PC-9 (cell line): ENCODE measurements at regions not wholly inside any gene's neighbourhood (a gene's known extent, or its start where the extent isn't known, plus 50 kb on each side); places are given as distances from the start of the nearest gene placed in this dataset.

Experiments
- EZH2 ChIP-seq: fragments of 200-600 bp; sonication (generic); IDR thresholded peaks from 2 replicates; pipeline ENCODE4 v1.8.0; 2017; ENCODE audit warnings: antibody characterized with exemption, low read depth
- TF ChIP-seq, protein P1 (sequence below): fragments of 200-600 bp; sonication (generic); conservative IDR thresholded peaks from 2 replicates; pipeline ENCODE4 v1.6.1; 2017; ENCODE audit warnings: mixed run types, antibody characterized with exemption, mild to moderate bottlenecking, moderate library complexity

DNA sequence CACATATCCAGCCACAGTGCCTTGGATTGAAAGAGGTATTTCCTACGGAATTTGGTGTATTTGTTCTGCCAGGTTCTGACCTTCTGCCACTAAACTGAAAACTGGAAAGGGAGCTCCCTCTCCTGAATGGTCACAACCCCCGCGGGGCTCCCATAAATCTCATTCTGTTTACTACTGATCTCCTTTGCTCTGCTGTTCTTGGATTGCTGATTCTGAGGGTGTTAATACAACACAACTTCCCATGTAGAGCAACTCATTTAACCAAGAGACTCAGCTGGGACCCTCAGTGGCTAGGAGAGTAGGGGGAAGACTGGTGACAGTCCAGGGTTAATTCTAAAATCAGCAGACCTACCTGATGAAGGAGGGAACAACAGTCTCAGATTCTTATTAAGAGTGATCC lies 662.9 kb downstream of the INHBA start:
- TF ChIP-seq, protein P1, sequence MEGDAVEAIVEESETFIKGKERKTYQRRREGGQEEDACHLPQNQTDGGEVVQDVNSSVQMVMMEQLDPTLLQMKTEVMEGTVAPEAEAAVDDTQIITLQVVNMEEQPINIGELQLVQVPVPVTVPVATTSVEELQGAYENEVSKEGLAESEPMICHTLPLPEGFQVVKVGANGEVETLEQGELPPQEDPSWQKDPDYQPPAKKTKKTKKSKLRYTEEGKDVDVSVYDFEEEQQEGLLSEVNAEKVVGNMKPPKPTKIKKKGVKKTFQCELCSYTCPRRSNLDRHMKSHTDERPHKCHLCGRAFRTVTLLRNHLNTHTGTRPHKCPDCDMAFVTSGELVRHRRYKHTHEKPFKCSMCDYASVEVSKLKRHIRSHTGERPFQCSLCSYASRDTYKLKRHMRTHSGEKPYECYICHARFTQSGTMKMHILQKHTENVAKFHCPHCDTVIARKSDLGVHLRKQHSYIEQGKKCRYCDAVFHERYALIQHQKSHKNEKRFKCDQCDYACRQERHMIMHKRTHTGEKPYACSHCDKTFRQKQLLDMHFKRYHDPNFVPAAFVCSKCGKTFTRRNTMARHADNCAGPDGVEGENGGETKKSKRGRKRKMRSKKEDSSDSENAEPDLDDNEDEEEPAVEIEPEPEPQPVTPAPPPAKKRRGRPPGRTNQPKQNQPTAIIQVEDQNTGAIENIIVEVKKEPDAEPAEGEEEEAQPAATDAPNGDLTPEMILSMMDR, result no peak
- TF ChIP-seq EZH2, result no peak
